Liver (tissue), 7 donors: ENCODE measurements at regions not wholly inside any gene's neighbourhood (a gene's known extent, or its start where the extent isn't known, plus 50 kb on each side); places are given as distances from the start of the nearest gene placed in this dataset.

ENCODE experiments used
- DNase-seq: peaks from one replicate; pipeline ENCODE4 v3.0.0-alpha.2; 2017; ENCODE audit warnings: low spot score
- H3K27ac ChIP-seq, 2 donors: one replicate each; pipeline ENCODE4 v1.7.0; 2013; ENCODE audit warnings: inconsistent platforms in 2 of 2, low read length in 2 of 2, control low read depth in 1 of 2, low read depth in 1 of 2, mild to moderate bottlenecking in 1 of 2
- H3K27me3 ChIP-seq, 4 donors: one replicate each; pipeline versions ENCODE4 v1.6.1 to v1.7.0; 2013; ENCODE audit warnings: low read length in 3 of 4, inconsistent platforms in 1 of 4, mild to moderate bottlenecking in 1 of 4, moderate library complexity in 1 of 4; ENCODE audit not compliant: control insufficient read depth in 4 of 4, insufficient read depth in 4 of 4
- H3K36me3 ChIP-seq, 4 donors: one replicate each; pipeline versions ENCODE4 v1.6.1 to v1.7.0; 2013; ENCODE audit warnings: low read length in 3 of 4, mild to moderate bottlenecking in 3 of 4, low read depth in 1 of 4, moderate library complexity in 1 of 4; ENCODE audit not compliant: control insufficient read depth in 4 of 4, insufficient read depth in 3 of 4
- H3K4me1 ChIP-seq, 4 donors: one replicate each; pipeline versions ENCODE4 v1.6.1 to v1.7.0; 2013; ENCODE audit warnings: low read length in 3 of 4, mild to moderate bottlenecking in 3 of 4, moderate library complexity in 1 of 4; ENCODE audit not compliant: control insufficient read depth in 4 of 4, insufficient read depth in 4 of 4
- H3K4me3 ChIP-seq, 3 donors: one replicate each; pipeline versions ENCODE4 v1.6.1 to v1.7.0; 2013; ENCODE audit warnings: low read length in 3 of 3, control low read depth in 1 of 3, low read depth in 1 of 3, mild to moderate bottlenecking in 1 of 3
- H3K9ac ChIP-seq, 2 donors: one replicate each; pipeline ENCODE4 v1.7.0; 2013; ENCODE audit warnings: low read length in 2 of 2, mild to moderate bottlenecking in 2 of 2, moderate library complexity in 2 of 2, control low read depth in 1 of 2, low read depth in 1 of 2
- H3K9me3 ChIP-seq, 4 donors: one replicate each; pipeline versions ENCODE4 v1.6.1 to v1.7.0; 2013; ENCODE audit warnings: low read length in 3 of 4; ENCODE audit not compliant: control insufficient read depth in 4 of 4
- FOXA1 ChIP-seq: IDR thresholded peaks from 2 replicates; pipeline ENCODE4 v1.6.1; 2016; ENCODE audit warnings: antibody characterized with exemption
- FOXA2 ChIP-seq: IDR thresholded peaks from 2 replicates; pipeline ENCODE4 v1.6.1; 2016; ENCODE audit warnings: antibody characterized with exemption
- GABPA ChIP-seq, 2 donors: IDR thresholded peaks in 1 of 2; conservative IDR thresholded peaks in 1 of 2; 2 replicates each; pipeline ENCODE4 v1.6.1; 2016; ENCODE audit warnings: antibody characterized with exemption in 2 of 2, mild to moderate bottlenecking in 1 of 2, moderate library complexity in 1 of 2
- HNF4A ChIP-seq, 2 donors: conservative IDR thresholded peaks; 2 replicates each; pipeline ENCODE4 v1.6.1; 2016; ENCODE audit warnings: antibody characterized with exemption in 2 of 2, mild to moderate bottlenecking in 2 of 2
- JUND ChIP-seq, 2 donors: IDR thresholded peaks; 2 replicates each; pipeline ENCODE4 v1.6.1; 2016; ENCODE audit warnings: antibody characterized with exemption in 2 of 2
- NR2F2 ChIP-seq: IDR thresholded peaks from 2 replicates; pipeline ENCODE4 v1.6.1; 2016; ENCODE audit warnings: antibody characterized with exemption
- RAD21 ChIP-seq, 2 donors: IDR thresholded peaks; 2 replicates each; pipeline ENCODE4 v1.6.1; 2016; ENCODE audit warnings: antibody characterized with exemption in 2 of 2, mild to moderate bottlenecking in 2 of 2
- RXRA ChIP-seq, 2 donors: IDR thresholded peaks; 2 replicates each; pipeline ENCODE4 v1.6.1; 2017 to 2018; ENCODE audit warnings: antibody characterized with exemption in 2 of 2, mild to moderate bottlenecking in 1 of 2
- SP1 ChIP-seq: IDR thresholded peaks from 2 replicates; pipeline ENCODE4 v1.6.1; 2018; ENCODE audit warnings: antibody characterized with exemption, mild to moderate bottlenecking
- TAF1 ChIP-seq: conservative IDR thresholded peaks from 2 replicates; pipeline ENCODE4 v1.6.1; 2016; ENCODE audit warnings: antibody characterized with exemption, mild to moderate bottlenecking
- WGBS: extraction: QIAGEN DNeasy Blood & Tissue Kit; methylation state at CpG from one replicate; pipeline ENCODE4 v1.1.7; 2013; 5-methylcytosine and 5-hydroxymethylcytosine counted together
- TF ChIP-seq, protein P1 (sequence below): IDR thresholded peaks from 2 replicates; pipeline ENCODE4 v1.6.1; 2016; ENCODE audit warnings: antibody characterized with exemption
- TF ChIP-seq, protein P2 (sequence below): IDR thresholded peaks from 2 replicates; pipeline ENCODE4 v1.6.1; 2016; ENCODE audit warnings: antibody characterized with exemption
- TF ChIP-seq, protein P3 (sequence below): IDR thresholded peaks from 2 replicates; pipeline ENCODE4 v1.6.1; 2016; ENCODE audit warnings: antibody characterized with exemption
- TF ChIP-seq, protein P4 (sequence below): IDR thresholded peaks from 2 replicates; pipeline ENCODE4 v1.6.1; 2016; ENCODE audit warnings: antibody characterized with exemption, mild to moderate bottlenecking
- donor health status: healthy.
- donor health status: healthy.
- donor health status: healthy.
- donor health status: healthy.

DNA sequence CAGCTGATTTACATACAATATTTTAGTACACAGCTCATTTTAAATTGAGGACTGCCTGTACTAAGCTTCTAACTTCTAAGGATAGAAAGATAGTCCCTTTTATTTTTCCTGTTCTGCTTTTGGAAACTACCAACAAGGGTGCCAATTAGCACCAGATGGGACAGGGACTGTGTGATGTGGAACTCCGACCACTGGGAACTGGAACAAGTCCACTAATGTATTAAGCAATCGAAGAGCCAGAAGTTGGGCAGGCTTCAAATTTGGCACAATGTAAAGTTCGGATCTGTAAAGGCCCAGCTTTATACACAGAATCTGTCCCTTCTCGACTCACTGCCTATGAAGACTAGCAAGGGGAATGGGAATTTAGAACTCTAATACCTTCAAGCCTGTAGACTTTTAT lies 149.3 kb downstream of the ZC3H11B start:
- 56% methylated on average over 4 of the region's 4 CpGs for whole genome bisulfite sequencing
- Histone ChIP-seq H3K9me3 (no peaks in the 10 kb centered on the region), H3K27ac (no peak overlapping the region), H3K36me3 (no peaks in the 10 kb centered on the region), H3K4me3 (no peak overlapping the region), H3K4me1 (no peaks in the 10 kb centered on the region), H3K27me3 (no peaks in the 10 kb centered on the region), H3K9ac (no peak overlapping the region)
- TF ChIP-seq, protein P1, sequence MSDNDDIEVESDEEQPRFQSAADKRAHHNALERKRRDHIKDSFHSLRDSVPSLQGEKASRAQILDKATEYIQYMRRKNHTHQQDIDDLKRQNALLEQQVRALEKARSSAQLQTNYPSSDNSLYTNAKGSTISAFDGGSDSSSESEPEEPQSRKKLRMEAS: no peak
- no peak for TF ChIP-seq SP1
- no peak for TF ChIP-seq HNF4A (conservative IDR thresholded peaks at IDR 0.05)
- TF ChIP-seq, protein P2, sequence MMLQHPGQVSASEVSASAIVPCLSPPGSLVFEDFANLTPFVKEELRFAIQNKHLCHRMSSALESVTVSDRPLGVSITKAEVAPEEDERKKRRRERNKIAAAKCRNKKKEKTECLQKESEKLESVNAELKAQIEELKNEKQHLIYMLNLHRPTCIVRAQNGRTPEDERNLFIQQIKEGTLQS: no peak
- DNase-seq: no peak

DNA sequence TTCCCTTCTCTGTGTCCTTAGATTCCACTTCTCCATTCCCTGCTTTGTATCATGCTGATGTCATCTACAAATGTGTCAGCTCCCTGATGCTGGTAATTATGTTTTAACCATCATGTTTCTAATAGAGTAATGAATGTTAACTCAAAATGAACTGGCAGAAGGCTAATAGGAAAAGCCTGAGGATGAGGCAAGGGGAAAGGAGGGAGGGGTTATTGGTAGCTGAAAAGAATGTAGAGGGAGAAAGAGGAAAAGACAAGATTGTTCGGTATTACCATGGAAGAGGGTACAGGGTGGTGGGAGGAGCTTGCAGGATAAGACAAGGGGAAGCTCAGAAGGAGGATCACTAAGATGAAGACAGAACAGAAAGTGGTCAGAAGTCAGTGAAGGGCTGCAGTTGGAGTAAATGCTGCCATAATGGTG lies 150.9 kb downstream of the ZC3H11B start:
- no peak overlapping the region for H3K9ac ChIP-seq
- 87% methylated on average over 1 of the region's 1 CpG for WGBS

More for the DNA sequence above, 150.9 kb downstream of the ZC3H11B start:
- DNase-seq: no peak
- Histone ChIP-seq H3K9me3 (no peaks in the 10 kb centered on the region), H3K4me1 (no peaks in the 10 kb centered on the region), H3K4me3 (no peak overlapping the region), H3K27me3 (no peaks in the 10 kb centered on the region), H3K36me3 (no peaks in the 10 kb centered on the region), H3K27ac (no peak overlapping the region)
- TF ChIP-seq RXRA (IDR thresholded peaks at IDR 0.05): no peak
- TF ChIP-seq, protein P2: no peak
- TF ChIP-seq SP1: no peak
- TF ChIP-seq TAF1: no peak
- no peak for TF ChIP-seq GABPA (IDR thresholded peaks at IDR 0.05 in 1 of 2, conservative IDR thresholded peaks at IDR 0.05 in 1 of 2)
- no peak for TF ChIP-seq HNF4A (conservative IDR thresholded peaks at IDR 0.05)
- no peak for TF ChIP-seq JUND (IDR thresholded peaks at IDR 0.05)
- TF ChIP-seq, protein P3, sequence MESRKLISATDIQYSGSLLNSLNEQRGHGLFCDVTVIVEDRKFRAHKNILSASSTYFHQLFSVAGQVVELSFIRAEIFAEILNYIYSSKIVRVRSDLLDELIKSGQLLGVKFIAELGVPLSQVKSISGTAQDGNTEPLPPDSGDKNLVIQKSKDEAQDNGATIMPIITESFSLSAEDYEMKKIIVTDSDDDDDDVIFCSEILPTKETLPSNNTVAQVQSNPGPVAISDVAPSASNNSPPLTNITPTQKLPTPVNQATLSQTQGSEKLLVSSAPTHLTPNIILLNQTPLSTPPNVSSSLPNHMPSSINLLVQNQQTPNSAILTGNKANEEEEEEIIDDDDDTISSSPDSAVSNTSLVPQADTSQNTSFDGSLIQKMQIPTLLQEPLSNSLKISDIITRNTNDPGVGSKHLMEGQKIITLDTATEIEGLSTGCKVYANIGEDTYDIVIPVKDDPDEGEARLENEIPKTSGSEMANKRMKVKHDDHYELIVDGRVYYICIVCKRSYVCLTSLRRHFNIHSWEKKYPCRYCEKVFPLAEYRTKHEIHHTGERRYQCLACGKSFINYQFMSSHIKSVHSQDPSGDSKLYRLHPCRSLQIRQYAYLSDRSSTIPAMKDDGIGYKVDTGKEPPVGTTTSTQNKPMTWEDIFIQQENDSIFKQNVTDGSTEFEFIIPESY: no peak
- TF ChIP-seq NR2F2: no peak
- TF ChIP-seq FOXA2: no peak
- TF ChIP-seq, protein P4, sequence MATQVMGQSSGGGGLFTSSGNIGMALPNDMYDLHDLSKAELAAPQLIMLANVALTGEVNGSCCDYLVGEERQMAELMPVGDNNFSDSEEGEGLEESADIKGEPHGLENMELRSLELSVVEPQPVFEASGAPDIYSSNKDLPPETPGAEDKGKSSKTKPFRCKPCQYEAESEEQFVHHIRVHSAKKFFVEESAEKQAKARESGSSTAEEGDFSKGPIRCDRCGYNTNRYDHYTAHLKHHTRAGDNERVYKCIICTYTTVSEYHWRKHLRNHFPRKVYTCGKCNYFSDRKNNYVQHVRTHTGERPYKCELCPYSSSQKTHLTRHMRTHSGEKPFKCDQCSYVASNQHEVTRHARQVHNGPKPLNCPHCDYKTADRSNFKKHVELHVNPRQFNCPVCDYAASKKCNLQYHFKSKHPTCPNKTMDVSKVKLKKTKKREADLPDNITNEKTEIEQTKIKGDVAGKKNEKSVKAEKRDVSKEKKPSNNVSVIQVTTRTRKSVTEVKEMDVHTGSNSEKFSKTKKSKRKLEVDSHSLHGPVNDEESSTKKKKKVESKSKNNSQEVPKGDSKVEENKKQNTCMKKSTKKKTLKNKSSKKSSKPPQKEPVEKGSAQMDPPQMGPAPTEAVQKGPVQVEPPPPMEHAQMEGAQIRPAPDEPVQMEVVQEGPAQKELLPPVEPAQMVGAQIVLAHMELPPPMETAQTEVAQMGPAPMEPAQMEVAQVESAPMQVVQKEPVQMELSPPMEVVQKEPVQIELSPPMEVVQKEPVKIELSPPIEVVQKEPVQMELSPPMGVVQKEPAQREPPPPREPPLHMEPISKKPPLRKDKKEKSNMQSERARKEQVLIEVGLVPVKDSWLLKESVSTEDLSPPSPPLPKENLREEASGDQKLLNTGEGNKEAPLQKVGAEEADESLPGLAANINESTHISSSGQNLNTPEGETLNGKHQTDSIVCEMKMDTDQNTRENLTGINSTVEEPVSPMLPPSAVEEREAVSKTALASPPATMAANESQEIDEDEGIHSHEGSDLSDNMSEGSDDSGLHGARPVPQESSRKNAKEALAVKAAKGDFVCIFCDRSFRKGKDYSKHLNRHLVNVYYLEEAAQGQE: no peak
- TF ChIP-seq FOXA1: no peak
- TF ChIP-seq RAD21 (IDR thresholded peaks at IDR 0.05): no peak
